Femur (tissue), 1 donor: ENCODE measurements at regions not wholly inside any gene's neighbourhood (a gene's known extent, or its start where the extent isn't known, plus 50 kb on each side); places are given as distances from the start of the nearest gene placed in this dataset.

ENCODE experiments used
- DNase-seq: peaks from one replicate; pipeline ENCODE4 v3.0.0-alpha.2; 2017

DNA sequence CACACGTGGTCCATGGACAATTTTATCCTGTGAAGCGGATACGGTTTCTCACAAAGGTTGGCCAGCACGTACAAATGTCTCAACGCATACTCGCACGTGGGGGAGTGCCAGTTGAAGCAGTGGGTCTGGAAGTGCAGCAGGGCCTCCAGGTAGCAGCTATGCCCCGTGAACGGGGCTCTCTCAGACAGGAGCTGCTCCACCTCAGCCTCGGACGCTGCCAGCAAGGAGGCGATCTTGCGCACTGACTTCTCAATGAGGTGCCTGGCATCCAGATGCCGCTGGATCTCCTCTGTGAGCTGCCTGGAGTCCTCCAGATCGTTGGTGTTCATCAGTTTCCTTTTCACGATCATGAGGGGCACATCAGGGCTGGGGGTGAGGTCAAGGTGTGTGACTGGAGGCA lies 2272.0 kb downstream of the PCDH9 start:
- DNase-seq = no peak

DNA sequence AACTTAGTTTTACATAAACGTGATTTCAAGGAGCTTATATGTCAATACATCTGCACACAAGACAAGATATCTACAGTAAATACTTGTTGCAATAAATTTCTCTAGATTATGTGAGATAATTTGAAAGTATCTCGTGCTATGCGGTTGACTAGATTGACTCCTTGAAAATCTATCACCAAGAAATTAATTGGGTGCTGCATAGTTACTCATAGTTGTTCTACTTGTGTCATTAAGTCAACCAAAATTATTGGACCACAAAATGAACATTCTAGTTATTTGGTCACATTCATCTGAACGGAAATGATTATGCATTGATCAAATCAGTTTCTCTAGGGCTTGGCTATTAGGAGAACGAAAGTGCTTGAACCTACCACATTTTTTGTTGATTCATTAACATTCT lies 2291.5 kb downstream of the PCDH9 start:
- no peak for DNase-seq

- DNase-seq = no peak
Observed at GRCh38 chr13:64937302-64937701, 2292.8 kb downstream of the PCDH9 start.

- DNase-seq = no peak
Observed at GRCh38 chr13:64936879-64937278, 2293.3 kb downstream of the PCDH9 start.

GRCh38 chr13:64935441-64935840 lies 2294.7 kb downstream of the PCDH9 start:
- DNase-seq = no peak

DNA sequence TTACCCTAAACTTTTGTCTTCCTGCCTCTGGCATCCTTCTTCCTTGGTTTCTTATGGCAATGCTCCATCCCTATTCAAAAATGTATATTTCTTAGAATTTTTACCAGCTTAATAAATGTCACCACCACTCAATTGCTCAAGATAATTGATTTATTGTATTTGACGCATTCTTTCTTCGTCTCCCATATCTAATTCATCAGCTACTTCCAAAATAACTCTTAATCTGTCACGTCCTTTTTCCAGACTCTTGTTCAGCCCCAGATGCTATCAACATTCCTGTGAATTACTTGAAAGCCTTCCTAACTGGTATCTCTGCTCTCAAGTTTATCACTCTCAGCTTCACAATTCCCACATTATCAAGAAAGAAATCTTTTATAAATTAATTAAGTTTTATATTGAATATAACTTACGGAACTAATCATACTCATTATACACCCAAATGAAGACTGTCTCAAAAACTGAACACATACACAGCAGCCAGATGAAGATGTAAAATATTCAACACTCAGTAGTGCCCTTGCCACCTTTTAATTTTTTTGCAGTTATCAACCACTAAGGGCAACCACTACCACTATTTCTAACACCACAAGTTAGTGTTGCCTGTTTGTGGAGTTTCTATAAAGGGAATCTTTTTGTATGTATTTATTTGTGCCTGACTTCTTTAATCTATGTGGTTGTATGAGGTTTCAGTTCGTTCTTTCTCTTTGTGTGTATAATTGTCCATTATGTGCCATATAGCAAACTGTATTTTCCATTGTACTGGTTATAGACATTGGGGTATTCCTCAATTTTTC lies 2295.4 kb downstream of the PCDH9 start:
- DNase-seq = no peak

GRCh38 chr13:64930636-64931035 lies 2299.5 kb downstream of the PCDH9 start:
- DNase-seq = no peak

DNA sequence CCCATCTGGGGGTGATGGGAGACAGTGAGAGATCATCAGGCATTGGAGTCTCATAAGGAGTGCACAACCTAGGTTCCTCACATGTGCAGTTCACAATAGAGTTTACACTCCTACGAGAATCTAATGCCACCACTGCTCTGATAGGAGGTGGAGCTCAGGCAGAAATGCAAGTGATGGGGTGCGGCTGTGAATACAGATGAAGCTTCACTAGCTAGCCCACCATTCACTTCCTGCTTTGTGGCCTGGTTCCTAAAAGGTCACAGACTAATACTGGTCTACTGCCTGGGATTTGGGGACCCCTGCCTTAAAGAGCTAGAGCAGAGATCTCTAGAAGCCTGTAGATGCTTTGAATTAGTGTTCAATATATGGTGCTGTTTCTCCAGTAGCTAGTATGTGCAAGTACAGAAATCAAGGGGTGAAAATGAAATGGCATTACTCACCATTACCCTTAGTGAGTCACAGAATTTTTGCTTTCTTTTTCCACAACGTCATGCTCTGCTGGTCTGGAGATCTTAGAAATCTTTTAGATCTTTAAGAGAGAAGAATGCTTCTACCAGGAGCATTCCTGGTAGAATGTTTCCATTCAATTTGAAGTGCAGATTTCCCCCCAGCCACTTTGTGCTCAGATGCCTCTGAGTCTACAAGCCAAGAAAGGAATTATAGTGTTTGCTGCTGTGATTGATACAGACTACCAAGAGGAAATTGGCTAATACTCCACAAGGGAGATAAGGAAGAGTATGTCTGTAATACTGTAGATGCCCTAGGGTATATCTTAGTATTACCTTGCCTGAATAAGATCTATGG lies 2301.2 kb downstream of the PCDH9 start:
- no peak for DNase-seq

DNA sequence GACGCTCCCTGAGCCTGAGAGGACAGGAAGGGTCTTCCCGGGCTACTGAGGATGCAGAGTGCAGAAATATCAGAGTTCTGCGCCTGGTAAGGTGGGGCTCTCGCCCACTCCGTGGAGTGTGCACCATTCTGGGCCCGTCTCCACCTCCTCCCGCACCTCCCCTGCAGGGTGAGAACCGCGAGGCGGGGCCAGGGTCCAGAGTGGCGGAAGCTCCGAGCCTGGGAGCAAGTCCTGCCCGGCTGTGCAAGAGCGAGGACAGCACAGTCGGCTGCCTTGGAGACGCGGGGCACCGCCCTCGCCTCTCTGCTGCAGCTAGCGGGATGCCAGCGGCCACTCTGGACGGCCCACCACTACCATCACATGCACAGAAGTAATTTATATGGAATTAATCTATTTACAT lies 2304.4 kb downstream of the PCDH9 start:
- DNase-seq = no peak

DNA sequence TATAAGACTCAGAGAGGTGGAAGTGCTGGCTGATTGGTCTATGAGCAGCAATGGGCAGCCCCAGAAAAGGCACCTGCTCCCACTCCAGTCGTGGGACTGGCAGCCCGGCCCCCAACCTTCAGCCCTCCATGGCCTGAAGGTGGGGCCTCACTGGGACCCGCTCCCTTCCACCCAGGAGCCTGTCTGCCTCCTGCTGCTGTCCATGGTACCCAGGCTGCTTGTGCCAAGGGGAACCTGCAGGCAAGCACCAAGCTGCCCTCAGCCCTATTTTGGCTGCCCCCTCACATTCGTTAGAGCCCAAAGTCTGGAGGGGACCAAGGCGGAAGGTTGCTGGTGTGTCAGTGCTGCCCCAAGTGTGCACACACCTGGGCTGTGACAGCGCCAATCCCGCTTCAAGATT lies 2304.9 kb downstream of the PCDH9 start:
- DNase-seq = no peak

DNA sequence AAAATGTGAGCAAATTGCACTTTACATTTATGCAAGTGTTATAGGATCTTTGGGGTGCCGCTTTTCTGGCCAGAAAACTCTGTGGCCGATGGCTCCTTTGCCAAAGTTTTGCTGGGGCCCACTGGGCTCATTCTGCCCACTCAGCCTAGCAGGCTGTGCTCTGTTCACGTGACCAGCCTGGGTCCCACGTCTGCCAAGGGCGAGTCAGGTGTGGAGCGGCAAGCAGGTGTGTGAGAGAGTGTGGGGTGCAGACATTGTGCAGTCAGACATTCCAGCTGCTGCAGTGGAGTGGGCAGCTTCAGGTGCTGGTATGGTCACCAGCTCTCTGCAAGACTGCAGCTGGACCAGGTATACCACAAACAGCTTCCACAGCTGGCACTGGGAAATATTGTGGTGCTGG lies 2305.7 kb downstream of the PCDH9 start:
- DNase-seq = no peak

- DNase-seq = no peak
Observed at GRCh38 chr13:64917566-64917965, 2312.6 kb downstream of the PCDH9 start.

- DNase-seq = no peak
Observed at GRCh38 chr13:64912141-64912540, 2318.0 kb downstream of the PCDH9 start.

- no peak for DNase-seq
Observed at GRCh38 chr13:64910096-64910495, 2320.0 kb downstream of the PCDH9 start.

DNA sequence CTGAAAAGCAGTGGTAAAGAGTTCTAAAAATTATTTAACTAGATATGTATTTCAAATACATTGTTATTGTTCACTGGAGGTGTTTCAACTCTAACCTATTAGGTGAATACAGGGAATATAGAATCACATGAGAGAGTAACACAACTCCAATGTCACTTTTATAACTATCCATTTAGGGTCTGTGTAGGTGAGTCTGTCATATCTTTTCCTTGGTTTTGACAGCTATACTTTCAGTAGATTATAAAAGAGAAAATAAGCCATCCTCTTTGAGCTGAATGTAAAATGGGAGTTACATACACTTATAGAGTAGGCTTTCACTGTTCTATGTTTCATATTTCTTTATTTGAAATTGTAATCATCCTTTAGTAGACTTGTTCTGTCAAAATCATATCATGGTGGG lies 2321.0 kb downstream of the PCDH9 start:
- DNase-seq = no peak

- DNase-seq = no peak
Observed at GRCh38 chr13:64900039-64900438, 2330.1 kb downstream of the PCDH9 start.

GRCh38 chr13:64884976-64885375 lies 2345.2 kb downstream of the PCDH9 start:
- no peak for DNase-seq

DNA sequence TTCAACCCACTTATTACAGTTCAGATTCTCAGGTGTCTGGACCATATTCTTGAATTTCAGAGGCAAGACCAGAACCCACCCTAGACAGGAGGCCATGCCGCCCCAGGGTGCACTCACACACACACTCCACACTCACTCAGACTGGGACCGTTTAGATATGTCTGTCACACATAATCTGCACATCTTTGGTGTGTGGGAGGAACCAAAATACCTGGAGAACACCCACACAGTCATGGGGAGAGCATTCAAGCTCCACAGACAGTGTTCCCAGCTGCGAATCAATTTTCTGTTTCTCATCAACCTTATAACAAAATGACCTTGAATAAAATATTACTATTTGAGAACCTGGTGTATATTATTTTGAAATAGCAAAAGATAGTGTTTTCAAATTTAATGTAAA lies 2353.0 kb downstream of the PCDH9 start:
- DNase-seq = no peak

- DNase-seq = no peak
Observed at GRCh38 chr13:64871742-64872141, 2358.4 kb downstream of the PCDH9 start.

DNA sequence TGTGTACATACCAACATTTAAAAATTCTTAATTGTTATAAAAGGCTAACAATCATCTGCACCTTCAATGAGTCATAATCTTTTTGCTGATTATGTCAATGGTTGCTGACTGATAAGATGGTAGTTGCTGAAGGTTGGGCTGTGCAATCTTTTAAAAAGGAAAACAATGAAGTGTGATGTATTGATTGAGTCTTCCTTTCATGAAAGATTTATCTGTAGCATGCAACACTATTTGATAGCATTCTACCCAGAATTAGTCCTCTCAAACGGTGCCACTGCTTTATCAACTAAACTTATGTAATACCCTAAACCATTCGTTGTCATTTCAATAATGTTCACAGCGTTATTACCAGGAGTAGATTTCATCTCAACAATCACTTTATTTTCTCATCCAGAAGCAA lies 2360.6 kb downstream of the PCDH9 start:
- DNase-seq = no peak

GRCh38 chr13:64867856-64868255 lies 2362.3 kb downstream of the PCDH9 start:
- DNase-seq = no peak

DNA sequence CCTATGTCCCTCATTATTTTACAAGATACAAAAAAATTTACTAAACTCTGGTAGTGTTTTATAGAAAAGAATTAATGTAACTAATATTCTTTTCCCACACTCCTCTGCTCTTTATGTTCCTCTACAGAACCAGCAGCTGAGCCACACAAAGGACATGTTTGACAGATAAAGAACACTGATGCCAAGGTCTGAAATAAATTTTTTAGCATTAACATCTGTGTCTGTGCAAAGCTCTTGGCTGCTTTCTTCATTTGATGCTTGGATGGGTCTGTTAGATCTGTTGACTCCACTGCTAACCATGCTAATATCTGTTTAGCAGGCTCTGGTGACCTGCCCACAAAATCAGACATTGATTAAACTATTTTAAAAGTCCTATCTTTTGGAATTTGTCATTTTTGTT lies 2363.8 kb downstream of the PCDH9 start:
- no peak for DNase-seq

DNA sequence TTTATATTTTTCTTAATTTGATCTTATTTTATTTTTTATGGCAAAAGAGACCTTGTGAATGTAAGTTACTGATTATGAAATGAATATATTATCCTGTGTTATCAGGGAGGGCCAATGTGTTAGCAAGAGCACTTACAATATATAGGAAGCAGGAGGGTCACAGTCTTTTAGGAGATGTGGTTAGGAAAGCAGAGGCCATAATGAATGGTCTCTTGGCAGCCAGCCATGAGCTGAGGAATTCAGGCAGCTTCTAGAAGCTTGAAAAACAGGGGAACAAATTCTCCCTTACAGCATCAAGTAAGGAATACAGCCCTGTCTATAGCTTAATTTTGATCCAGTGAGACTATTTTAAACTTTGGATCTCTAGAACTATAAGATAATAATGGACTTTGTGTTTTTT lies 2374.6 kb downstream of the PCDH9 start:
- DNase-seq = no peak

DNA sequence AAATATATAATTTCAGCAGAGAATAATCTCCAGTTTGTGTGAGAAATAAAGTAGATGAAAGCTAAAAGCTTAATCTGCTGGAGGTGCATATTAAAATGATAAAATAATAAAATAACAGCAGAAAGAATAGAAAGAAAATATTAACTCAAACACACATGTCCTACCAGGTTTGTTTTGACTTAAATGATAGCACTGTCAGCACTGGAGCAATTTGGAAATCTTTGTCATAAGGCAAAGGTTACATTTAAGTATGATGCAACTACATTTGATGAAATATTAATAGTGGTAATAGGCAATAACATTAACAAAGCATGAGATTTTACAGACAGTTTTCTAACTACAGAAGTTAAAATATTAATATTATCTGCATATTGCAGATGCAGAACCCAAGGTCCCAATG lies 2380.1 kb downstream of the PCDH9 start:
- no peak for DNase-seq
